ENCODE measurements at regions not wholly inside any gene's neighbourhood (a gene's known extent, or its start where the extent isn't known, plus 50 kb on each side); places are given as distances from the start of the nearest gene placed in this dataset.
"Not testable (repeated sequence)": the region's sequence is repeated elsewhere in the genome, so short reads cannot be mapped to it uniquely, and the experiment has no call there.

- TF ChIP-seq, protein P1, sequence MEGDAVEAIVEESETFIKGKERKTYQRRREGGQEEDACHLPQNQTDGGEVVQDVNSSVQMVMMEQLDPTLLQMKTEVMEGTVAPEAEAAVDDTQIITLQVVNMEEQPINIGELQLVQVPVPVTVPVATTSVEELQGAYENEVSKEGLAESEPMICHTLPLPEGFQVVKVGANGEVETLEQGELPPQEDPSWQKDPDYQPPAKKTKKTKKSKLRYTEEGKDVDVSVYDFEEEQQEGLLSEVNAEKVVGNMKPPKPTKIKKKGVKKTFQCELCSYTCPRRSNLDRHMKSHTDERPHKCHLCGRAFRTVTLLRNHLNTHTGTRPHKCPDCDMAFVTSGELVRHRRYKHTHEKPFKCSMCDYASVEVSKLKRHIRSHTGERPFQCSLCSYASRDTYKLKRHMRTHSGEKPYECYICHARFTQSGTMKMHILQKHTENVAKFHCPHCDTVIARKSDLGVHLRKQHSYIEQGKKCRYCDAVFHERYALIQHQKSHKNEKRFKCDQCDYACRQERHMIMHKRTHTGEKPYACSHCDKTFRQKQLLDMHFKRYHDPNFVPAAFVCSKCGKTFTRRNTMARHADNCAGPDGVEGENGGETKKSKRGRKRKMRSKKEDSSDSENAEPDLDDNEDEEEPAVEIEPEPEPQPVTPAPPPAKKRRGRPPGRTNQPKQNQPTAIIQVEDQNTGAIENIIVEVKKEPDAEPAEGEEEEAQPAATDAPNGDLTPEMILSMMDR (IDR thresholded peaks at IDR 0.05; ENCODE audit: insufficient read depth, low read depth, low read length): peak; percentile 73
- peak; percentile 75 for DNase-seq (ENCODE audit: low read depth)
- H3K4me3 ChIP-seq (ENCODE audit: low read depth, low read length): no peak overlapping the region
Measured at GRCh38 chr5:148740966-148741742, 85.3 kb upstream of the ADRB2 start.

GRCh38 chr5:148741766-148742165, 84.6 kb upstream of the ADRB2 start:
- not testable (repeated sequence) for DNase-seq (ENCODE audit: low read depth); H3K4me3 ChIP-seq (ENCODE audit: low read depth, low read length)

GRCh38 chr5:148744380-148744779, 82.0 kb upstream of the ADRB2 start:
- not testable (repeated sequence) for H3K4me3 ChIP-seq (ENCODE audit: low read depth, low read length); DNase-seq (ENCODE audit: low read depth)

- TF ChIP-seq, protein P1 (IDR thresholded peaks at IDR 0.05; ENCODE audit: insufficient read depth, low read depth, low read length): no peak
- no peak for DNase-seq (ENCODE audit: low read depth)
- no peak overlapping the region for H3K4me3 ChIP-seq (ENCODE audit: low read depth, low read length)
Measured at GRCh38 chr5:148746826-148747535, 79.4 kb upstream of the ADRB2 start.

- no peak for DNase-seq (ENCODE audit: low read depth)
- H3K4me3 ChIP-seq (ENCODE audit: low read depth, low read length): no peak overlapping the region
- TF ChIP-seq, protein P1 (IDR thresholded peaks at IDR 0.05; ENCODE audit: insufficient read depth, low read depth, low read length): no peak
Measured at GRCh38 chr5:148747536-148747906, 78.9 kb upstream of the ADRB2 start.

GRCh38 chr5:148748702-148749392, 77.6 kb upstream of the ADRB2 start:
- TF ChIP-seq, protein P1 (IDR thresholded peaks at IDR 0.05; ENCODE audit: insufficient read depth, low read depth, low read length): no peak
- no peak for DNase-seq (ENCODE audit: low read depth)
- no peak overlapping the region for H3K4me3 ChIP-seq (ENCODE audit: low read depth, low read length)

- H3K4me3 ChIP-seq (ENCODE audit: low read depth, low read length): no peak overlapping the region
- DNase-seq (ENCODE audit: low read depth): no peak
Measured at GRCh38 chr5:148750614-148751013, 75.8 kb upstream of the ADRB2 start.

More at GRCh38 chr5:148750614-148751013, 75.8 kb upstream of the ADRB2 start:
- TF ChIP-seq, protein P1 (IDR thresholded peaks at IDR 0.05; ENCODE audit: insufficient read depth, low read depth, low read length): no peak
